K562 (cell line): ENCODE measurements at regions not wholly inside any gene's neighbourhood (a gene's known extent, or its start where the extent isn't known, plus 50 kb on each side); places are given as distances from the start of the nearest gene placed in this dataset.

ENCODE experiments used
- ETS2 ChIP-seq: IDR thresholded peaks from 2 replicates; pipeline ENCODE4 v1.6.1; 2016; ENCODE audit warnings: borderline replicate concordance, missing genetic modification characterization, mild to moderate bottlenecking, moderate library complexity, missing compliant biosample characterization; ENCODE audit not compliant: poor library complexity, severe bottlenecking
- ETV6 ChIP-seq, 3 experiments: fragments of 150-350 bp in 1 of 3; sonication (generic) in 1 of 3; formaldehyde crosslinking in 1 of 3; IDR thresholded peaks; 2 replicates each; pipeline versions ENCODE4 v1.6.1 to v1.8.0; 2014 to 2022; ENCODE audit warnings: borderline replicate concordance in 2 of 3, low read depth in 2 of 3, antibody characterized with exemption in 1 of 3, low read length in 1 of 3, mild to moderate bottlenecking in 1 of 3, missing genetic modification reagents in 1 of 3
- FOXA3 ChIP-seq, 2 experiments: fragments of 450-650 bp in 1 of 2; sonication (generic) in 1 of 2; formaldehyde crosslinking; IDR thresholded peaks in 1 of 2; conservative IDR thresholded peaks in 1 of 2; 2 replicates each; pipeline versions ENCODE4 v1.4.0 to v1.8.0; 2020 to 2022; ENCODE audit warnings: mild to moderate bottlenecking in 2 of 2, missing genetic modification reagents in 1 of 2
- IFI16 ChIP-seq: fragments of 250-450 bp; sonication (Bioruptor Pico); IDR thresholded peaks from 2 replicates; pipeline ENCODE4 v2.1.2; 2022; ENCODE audit warnings: mild to moderate bottlenecking, inconsistent platforms
- NONO ChIP-seq, 2 experiments: fragments of 200-400 bp in 1 of 2; fragments of 450-650 bp in 1 of 2; formaldehyde crosslinking in 1 of 2; IDR thresholded peaks; 2 replicates each; pipeline ENCODE4 v1.6.1; 2017; ENCODE audit warnings: low read depth in 2 of 2, mild to moderate bottlenecking in 2 of 2, moderate library complexity in 2 of 2, low read length in 1 of 2
- YY1 ChIP-seq, 3 experiments: IDR thresholded peaks; 2 replicates each; pipeline ENCODE4 v1.6.1; 2011; ENCODE audit warnings: low read length in 2 of 3, mild to moderate bottlenecking in 2 of 3, moderate library complexity in 2 of 3, borderline replicate concordance in 1 of 3, control low read depth in 1 of 3, low read depth in 1 of 3; ENCODE audit not compliant: insufficient read depth in 3 of 3, insufficient replicate concordance in 2 of 3, control insufficient read depth in 1 of 3, insufficient read length in 1 of 3; ENCODE audit errors: extremely low read depth in 1 of 3
- ZC3H8 ChIP-seq: fragments of 450-650 bp; IDR thresholded peaks from 2 replicates; pipeline ENCODE4 v1.6.1; 2017
- ZNF436 ChIP-seq: fragments of 250-450, 450-650 bp; sonication (Bioruptor Pico); formaldehyde crosslinking; IDR thresholded peaks from 2 replicates; pipeline ENCODE4 v1.7.0; 2020; ENCODE audit warnings: mild to moderate bottlenecking
- TF ChIP-seq, protein P1 (sequence below): fragments of 250-450 bp; sonication (Bioruptor Pico); IDR thresholded peaks from 2 replicates; pipeline ENCODE4 v1.5.0; 2021
- TF ChIP-seq, protein P2 (sequence below): fragments of 250-450 bp; sonication (Bioruptor Pico); IDR thresholded peaks from 2 replicates; pipeline ENCODE4 v1.8.0; 2021; ENCODE audit warnings: moderate library complexity, mild to moderate bottlenecking, inconsistent platforms
- TF ChIP-seq, protein P3 (sequence below): sonication (generic); formaldehyde crosslinking; IDR thresholded peaks from 2 replicates; pipeline ENCODE4 v1.8.0; 2023; ENCODE audit warnings: missing genetic modification reagents, mild to moderate bottlenecking, borderline replicate concordance

DNA sequence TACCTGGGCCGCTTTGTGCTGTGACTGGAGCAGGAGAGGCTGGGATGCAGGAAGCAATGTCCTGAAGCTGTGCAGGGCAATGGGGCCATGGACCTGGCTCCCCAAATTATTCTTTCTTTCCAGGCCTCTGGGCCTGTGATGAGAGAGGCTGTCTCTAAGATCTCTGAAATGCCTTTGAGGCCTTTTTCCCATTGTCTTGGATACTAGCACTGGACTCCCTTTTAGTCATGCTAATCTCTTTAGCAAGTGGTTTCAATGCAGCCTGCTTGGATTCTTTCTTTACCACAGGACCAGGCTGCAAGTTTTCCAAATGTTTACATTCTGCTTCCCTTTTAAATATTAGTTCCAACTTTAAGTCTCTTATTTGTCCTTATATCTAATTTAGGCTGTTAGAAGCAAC, 64.8 kb upstream of the SGO1 start (continued):
- TF ChIP-seq, protein P1, sequence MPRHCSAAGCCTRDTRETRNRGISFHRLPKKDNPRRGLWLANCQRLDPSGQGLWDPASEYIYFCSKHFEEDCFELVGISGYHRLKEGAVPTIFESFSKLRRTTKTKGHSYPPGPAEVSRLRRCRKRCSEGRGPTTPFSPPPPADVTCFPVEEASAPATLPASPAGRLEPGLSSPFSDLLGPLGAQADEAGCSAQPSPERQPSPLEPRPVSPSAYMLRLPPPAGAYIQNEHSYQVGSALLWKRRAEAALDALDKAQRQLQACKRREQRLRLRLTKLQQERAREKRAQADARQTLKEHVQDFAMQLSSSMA (CRISPR knock-in tag): no peak
- TF ChIP-seq NONO (IDR thresholded peaks at IDR 0.05; ENCODE audit: low read depth in 2 of 2, low read length in 1 of 2): no peak
- TF ChIP-seq, protein P2, sequence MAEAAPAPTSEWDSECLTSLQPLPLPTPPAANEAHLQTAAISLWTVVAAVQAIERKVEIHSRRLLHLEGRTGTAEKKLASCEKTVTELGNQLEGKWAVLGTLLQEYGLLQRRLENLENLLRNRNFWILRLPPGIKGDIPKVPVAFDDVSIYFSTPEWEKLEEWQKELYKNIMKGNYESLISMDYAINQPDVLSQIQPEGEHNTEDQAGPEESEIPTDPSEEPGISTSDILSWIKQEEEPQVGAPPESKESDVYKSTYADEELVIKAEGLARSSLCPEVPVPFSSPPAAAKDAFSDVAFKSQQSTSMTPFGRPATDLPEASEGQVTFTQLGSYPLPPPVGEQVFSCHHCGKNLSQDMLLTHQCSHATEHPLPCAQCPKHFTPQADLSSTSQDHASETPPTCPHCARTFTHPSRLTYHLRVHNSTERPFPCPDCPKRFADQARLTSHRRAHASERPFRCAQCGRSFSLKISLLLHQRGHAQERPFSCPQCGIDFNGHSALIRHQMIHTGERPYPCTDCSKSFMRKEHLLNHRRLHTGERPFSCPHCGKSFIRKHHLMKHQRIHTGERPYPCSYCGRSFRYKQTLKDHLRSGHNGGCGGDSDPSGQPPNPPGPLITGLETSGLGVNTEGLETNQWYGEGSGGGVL (CRISPR knock-in tag): no peak
- no peak for TF ChIP-seq ETS2
- TF ChIP-seq IFI16 (CRISPR knock-in tag): no peak
- TF ChIP-seq ETV6 (IDR thresholded peaks at IDR 0.05; ENCODE audit: borderline replicate concordance in 1 of 2, low read depth in 2 of 2, low read length in 1 of 2): no peak
- no peak for TF ChIP-seq ETV6 (CRISPR knock-in tag; IDR thresholded peaks at IDR 0.05; ENCODE audit: borderline replicate concordance)
- TF ChIP-seq, protein P3, sequence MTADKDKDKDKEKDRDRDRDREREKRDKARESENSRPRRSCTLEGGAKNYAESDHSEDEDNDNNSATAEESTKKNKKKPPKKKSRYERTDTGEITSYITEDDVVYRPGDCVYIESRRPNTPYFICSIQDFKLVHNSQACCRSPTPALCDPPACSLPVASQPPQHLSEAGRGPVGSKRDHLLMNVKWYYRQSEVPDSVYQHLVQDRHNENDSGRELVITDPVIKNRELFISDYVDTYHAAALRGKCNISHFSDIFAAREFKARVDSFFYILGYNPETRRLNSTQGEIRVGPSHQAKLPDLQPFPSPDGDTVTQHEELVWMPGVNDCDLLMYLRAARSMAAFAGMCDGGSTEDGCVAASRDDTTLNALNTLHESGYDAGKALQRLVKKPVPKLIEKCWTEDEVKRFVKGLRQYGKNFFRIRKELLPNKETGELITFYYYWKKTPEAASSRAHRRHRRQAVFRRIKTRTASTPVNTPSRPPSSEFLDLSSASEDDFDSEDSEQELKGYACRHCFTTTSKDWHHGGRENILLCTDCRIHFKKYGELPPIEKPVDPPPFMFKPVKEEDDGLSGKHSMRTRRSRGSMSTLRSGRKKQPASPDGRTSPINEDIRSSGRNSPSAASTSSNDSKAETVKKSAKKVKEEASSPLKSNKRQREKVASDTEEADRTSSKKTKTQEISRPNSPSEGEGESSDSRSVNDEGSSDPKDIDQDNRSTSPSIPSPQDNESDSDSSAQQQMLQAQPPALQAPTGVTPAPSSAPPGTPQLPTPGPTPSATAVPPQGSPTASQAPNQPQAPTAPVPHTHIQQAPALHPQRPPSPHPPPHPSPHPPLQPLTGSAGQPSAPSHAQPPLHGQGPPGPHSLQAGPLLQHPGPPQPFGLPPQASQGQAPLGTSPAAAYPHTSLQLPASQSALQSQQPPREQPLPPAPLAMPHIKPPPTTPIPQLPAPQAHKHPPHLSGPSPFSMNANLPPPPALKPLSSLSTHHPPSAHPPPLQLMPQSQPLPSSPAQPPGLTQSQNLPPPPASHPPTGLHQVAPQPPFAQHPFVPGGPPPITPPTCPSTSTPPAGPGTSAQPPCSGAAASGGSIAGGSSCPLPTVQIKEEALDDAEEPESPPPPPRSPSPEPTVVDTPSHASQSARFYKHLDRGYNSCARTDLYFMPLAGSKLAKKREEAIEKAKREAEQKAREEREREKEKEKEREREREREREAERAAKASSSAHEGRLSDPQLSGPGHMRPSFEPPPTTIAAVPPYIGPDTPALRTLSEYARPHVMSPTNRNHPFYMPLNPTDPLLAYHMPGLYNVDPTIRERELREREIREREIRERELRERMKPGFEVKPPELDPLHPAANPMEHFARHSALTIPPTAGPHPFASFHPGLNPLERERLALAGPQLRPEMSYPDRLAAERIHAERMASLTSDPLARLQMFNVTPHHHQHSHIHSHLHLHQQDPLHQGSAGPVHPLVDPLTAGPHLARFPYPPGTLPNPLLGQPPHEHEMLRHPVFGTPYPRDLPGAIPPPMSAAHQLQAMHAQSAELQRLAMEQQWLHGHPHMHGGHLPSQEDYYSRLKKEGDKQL (CRISPR knock-in tag): no peak
- no peak for TF ChIP-seq ZC3H8
- TF ChIP-seq FOXA3 (CRISPR knock-in tag; conservative IDR thresholded peaks at IDR 0.05 in 1 of 2, IDR thresholded peaks at IDR 0.05 in 1 of 2): no peak
- no peak for TF ChIP-seq YY1 (IDR thresholded peaks at IDR 0.05; ENCODE audit: borderline replicate concordance in 1 of 3, control insufficient read depth in 1 of 3, extremely low read depth in 1 of 3, insufficient read depth in 3 of 3, insufficient read length in 1 of 3, insufficient replicate concordance in 2 of 3, low read depth in 1 of 3, low read length in 2 of 3)
- TF ChIP-seq ZNF436 (CRISPR knock-in tag): no peak
- TF ChIP-seq, all 486 proteins: peak for 0
